HepG2 (cell line): ENCODE measurements at regions not wholly inside any gene's neighbourhood (a gene's known extent, or its start where the extent isn't known, plus 50 kb on each side); places are given as distances from the start of the nearest gene placed in this dataset.

ENCODE experiments used
- ATAC-seq: fragments of 200-7000 bp; cut with Tn5 transposase; 3 replicates; pipeline ENCODE4 v1.9.1; 2020; ENCODE audit warnings: mild to moderate bottlenecking, moderate library complexity
- BruUV-seq: library from RNA; stranded (reverse); fragments of 400-500 nt; replicated peaks from 2 replicates; lab custom pipeline; 2021; lab: Mats Ljungman, UMichigan
- CTCF ChIA-PET: fragments of 300-600 bp; formaldehyde crosslinking; extraction: SDS; loops from one replicate; lab custom pipeline; 2021; ENCODE audit warnings: low total read pairs, inconsistent platforms, low intra/inter-chr PET ratio; lab: Yijun Ruan, JAX
- POLR2A ChIA-PET: fragments of 350-600 bp; sonication (Branson Sonifier 250); formaldehyde crosslinking; loops from one replicate; lab custom pipeline; 2020; ENCODE audit warnings: antibody characterized with exemption, inconsistent platforms; lab: Yijun Ruan, JAX
- DNase-seq: peaks from one replicate; pipeline ENCODE4 v3.0.0-alpha.2; 2015; ENCODE audit warnings: low spot score
- FAIRE-seq: peaks from 3 replicates; lab custom pipeline; 2011; peaks lifted over from hg19 to GRCh38; lab: Jason Lieb, UNC
- H2AFZ ChIP-seq: one replicate; pipeline ENCODE4 v1.6.1; 2011; ENCODE audit warnings: low read length, inconsistent platforms
- H3K27ac ChIP-seq: fragments of 300-600 bp; 3 replicates; pipeline ENCODE4 v1.8.0; 2011; ENCODE audit warnings: mixed run types, mild to moderate bottlenecking, mixed read lengths, low read length, inconsistent platforms; ENCODE audit not compliant: insufficient read depth; ENCODE audit errors: extremely low read length
- H3K27me3 ChIP-seq, 2 experiments: fragments of 200-600 bp in 1 of 2; 2 replicates in 1 of 2; 3 replicates in 1 of 2; pipeline versions ENCODE4 v1.6.0 to v1.8.0; 2011; ENCODE audit warnings: low read length in 2 of 2, mild to moderate bottlenecking in 2 of 2, moderate library complexity in 2 of 2, inconsistent platforms in 1 of 2; ENCODE audit not compliant: insufficient read depth in 2 of 2, control insufficient read depth in 1 of 2
- H3K36me3 ChIP-seq, 2 experiments: fragments of 200-600 bp in 1 of 2; replicated peaks in 1 of 2; 2 replicates in 1 of 2; 3 replicates in 1 of 2; pipeline versions ENCODE4 v1.5.1 to v1.8.0; 2011; ENCODE audit warnings: low read length in 2 of 2, inconsistent platforms in 1 of 2; ENCODE audit not compliant: insufficient read depth in 2 of 2, control insufficient read depth in 1 of 2
- H3K4me1 ChIP-seq: 2 replicates; pipeline ENCODE4 v1.5.1; 2012; ENCODE audit warnings: low read length, inconsistent platforms; ENCODE audit not compliant: insufficient read depth
- H3K4me2 ChIP-seq: 2 replicates; pipeline ENCODE4 v1.6.0; 2011; ENCODE audit warnings: low read depth, low read length, inconsistent platforms
- H3K4me3 ChIP-seq, 3 experiments: fragments of 200-600 bp in 1 of 3; sonication (generic), shearing (Covaris generic) in 1 of 3; replicated peaks in 1 of 3; 2 replicates each; pipeline ENCODE4 v1.5.1; 2011 to 2016; ENCODE audit warnings: low read length in 3 of 3, inconsistent platforms in 2 of 3, low read depth in 2 of 3, mild to moderate bottlenecking in 2 of 3, control low read depth in 1 of 3, mixed read lengths in 1 of 3; ENCODE audit not compliant: insufficient read depth in 1 of 3
- H3K79me2 ChIP-seq: one replicate; pipeline ENCODE4 v1.6.1; 2011; ENCODE audit warnings: low read length, inconsistent platforms; ENCODE audit not compliant: insufficient read depth
- H3K9ac ChIP-seq: 2 replicates; pipeline ENCODE4 v1.6.0; 2011; ENCODE audit warnings: mild to moderate bottlenecking, low read depth, low read length, inconsistent platforms; ENCODE audit not compliant: insufficient read depth
- H3K9me3 ChIP-seq: 2 replicates; pipeline ENCODE4 v1.5.1; 2012; ENCODE audit warnings: mild to moderate bottlenecking, low read length
- H4K20me1 ChIP-seq: 2 replicates; pipeline ENCODE4 v1.6.0; 2011; ENCODE audit warnings: inconsistent platforms, mild to moderate bottlenecking, low read length, moderate library complexity; ENCODE audit not compliant: insufficient read depth
- AGO1 ChIP-seq: fragments of 200-400 bp; formaldehyde crosslinking; IDR thresholded peaks from 2 replicates; pipeline ENCODE4 v1.6.1; 2017; ENCODE audit warnings: mild to moderate bottlenecking, low read depth, low read length, moderate library complexity; ENCODE audit not compliant: poor library complexity, severe bottlenecking
- CBX1 ChIP-seq: IDR thresholded peaks from one replicate; pipeline ENCODE4 v1.6.1; 2016; ENCODE audit warnings: antibody characterized with exemption, low read depth
- E2F1 ChIP-seq: sonication (generic); formaldehyde crosslinking; IDR thresholded peaks from 2 replicates; pipeline ENCODE4 v1.5.0; 2020; ENCODE audit warnings: missing genetic modification reagents
- FOXP4 ChIP-seq: sonication (generic); formaldehyde crosslinking; IDR thresholded peaks from 2 replicates; pipeline ENCODE4 v1.4.0; 2020; ENCODE audit warnings: missing genetic modification reagents
- HMGA1 ChIP-seq: sonication (generic); formaldehyde crosslinking; conservative IDR thresholded peaks from 2 replicates; pipeline ENCODE4 v1.4.0; 2020; ENCODE audit warnings: missing genetic modification reagents
- NFE2L1 ChIP-seq: sonication (generic); formaldehyde crosslinking; IDR thresholded peaks from 2 replicates; pipeline ENCODE4 v1.4.0; 2020; ENCODE audit warnings: missing genetic modification reagents, mild to moderate bottlenecking, borderline replicate concordance
- TEAD3 ChIP-seq: optimal IDR thresholded peaks from 2 replicates; pipeline ENCODE3; 2016; ENCODE audit warnings: borderline replicate concordance
- THAP11 ChIP-seq: IDR thresholded peaks from 2 replicates; pipeline ENCODE4 v1.6.1; 2016; ENCODE audit warnings: missing biosample characterization, missing genetic modification reagents
- YY1 ChIP-seq: IDR thresholded peaks from 2 replicates; pipeline ENCODE4 v1.6.1; 2011; ENCODE audit warnings: low read length, low read depth, moderate library complexity, mild to moderate bottlenecking; ENCODE audit not compliant: insufficient read depth, insufficient replicate concordance
- ZBTB26 ChIP-seq: IDR thresholded peaks from 2 replicates; pipeline ENCODE4 v1.6.1; 2016; ENCODE audit warnings: missing compliant biosample characterization, missing genetic modification reagents, borderline replicate concordance
- ZNF3 ChIP-seq: IDR thresholded peaks from 2 replicates; pipeline ENCODE4 v1.7.0; 2017; ENCODE audit warnings: inconsistent platforms
- ZNF337 ChIP-seq: sonication (generic); formaldehyde crosslinking; IDR thresholded peaks from 2 replicates; pipeline ENCODE4 v1.5.1; 2020; ENCODE audit warnings: missing genetic modification reagents, low read depth, mild to moderate bottlenecking, borderline replicate concordance
- ZNF543 ChIP-seq: sonication (generic); formaldehyde crosslinking; IDR thresholded peaks from 2 replicates; pipeline ENCODE4 v1.4.0; 2020; ENCODE audit warnings: mild to moderate bottlenecking, missing genetic modification reagents
- ZNF572 ChIP-seq: sonication (generic); formaldehyde crosslinking; IDR thresholded peaks from 2 replicates; pipeline ENCODE4 v1.5.1; 2020; ENCODE audit warnings: mild to moderate bottlenecking, missing genetic modification reagents
- ZNF672 ChIP-seq: sonication (generic); formaldehyde crosslinking; IDR thresholded peaks from 2 replicates; pipeline ENCODE4 v1.8.1; 2022; ENCODE audit warnings: missing genetic modification reagents
- ZNF678 ChIP-seq: sonication (generic); formaldehyde crosslinking; IDR thresholded peaks from 2 replicates; pipeline ENCODE4 v1.4.0; 2020; ENCODE audit warnings: mild to moderate bottlenecking, missing genetic modification reagents
- ZNF768 ChIP-seq: sonication (generic); formaldehyde crosslinking; IDR thresholded peaks from 2 replicates; pipeline ENCODE4 v1.4.0; 2020; ENCODE audit warnings: missing genetic modification reagents
- in situ Hi-C: cut with HindIII; loops from 2 replicates; pipeline ENCODE4 v1.10.0; 2017; ENCODE audit warnings: low pct_unique_long_range_greater_than_20kb; ENCODE audit not compliant: extremely low pct_ligation_motif_present
- intact Hi-C: fragments of 100-400 bp; cut with micrococcal nuclease; formaldehyde crosslinking; loops from one replicate; pipeline ENCODE4 v1.10.0; 2022; ENCODE audit not compliant: unreplicated experiment

GRCh38 chr6:18893540-18894269, 506.6 kb downstream of the RNF144B start (continued):
- TF ChIP-seq ZNF337 (CRISPR knock-in tag) (no peak), HMGA1 (CRISPR knock-in tag) (no peak), E2F1 (CRISPR knock-in tag) (no peak), TEAD3 (CRISPR knock-in tag) (no peak), ZNF672 (no peak), THAP11 (no peak)

GRCh38 chr6:18897350-18897749, 510.2 kb downstream of the RNF144B start:
- Histone ChIP-seq H4K20me1 (no peaks in the 10 kb centered on the region), H3K79me2 (no peaks in the 10 kb centered on the region), H3K27ac (no peak overlapping the region), H3K9ac (no peak overlapping the region), H3K4me3 (no peak overlapping the region), H3K9me3 (peaks cover 76% of the 10 kb centered on the region), H3K4me2 (no peak overlapping the region), H3K4me1 (no peaks in the 10 kb centered on the region), H3K27me3 (no peaks in the 10 kb centered on the region), H2AFZ (no peak overlapping the region), H3K36me3 (no peaks in the 10 kb centered on the region)
- intact Hi-C loops (no loop called here), in situ Hi-C loops (no loop called here)
- BruUV-seq, result no TSS peak
- ChIA-PET POLR2A (no interaction called here), CTCF (no interaction called here)
- FAIRE-seq, result no peak
- DNase-seq, result no peak
- no peak for ATAC-seq
- no peak for TF ChIP-seq NFE2L1
- no peak for TF ChIP-seq YY1
- TF ChIP-seq CBX1, result no peak
- no peak for TF ChIP-seq ZNF678
- TF ChIP-seq ZNF768 (CRISPR knock-in tag), result no peak
- TF ChIP-seq ZNF572 (CRISPR knock-in tag), result no peak
- TF ChIP-seq ZNF3 (CRISPR knock-in tag), result no peak
- no peak for TF ChIP-seq ZBTB26 (CRISPR knock-in tag)
- TF ChIP-seq AGO1, result no peak
- no peak for TF ChIP-seq ZNF543
- no peak for TF ChIP-seq FOXP4 (CRISPR knock-in tag)
